ENCODE measurements at regions not wholly inside any gene's neighbourhood (a gene's known extent, or its start where the extent isn't known, plus 50 kb on each side); places are given as distances from the start of the nearest gene placed in this dataset.

DNA sequence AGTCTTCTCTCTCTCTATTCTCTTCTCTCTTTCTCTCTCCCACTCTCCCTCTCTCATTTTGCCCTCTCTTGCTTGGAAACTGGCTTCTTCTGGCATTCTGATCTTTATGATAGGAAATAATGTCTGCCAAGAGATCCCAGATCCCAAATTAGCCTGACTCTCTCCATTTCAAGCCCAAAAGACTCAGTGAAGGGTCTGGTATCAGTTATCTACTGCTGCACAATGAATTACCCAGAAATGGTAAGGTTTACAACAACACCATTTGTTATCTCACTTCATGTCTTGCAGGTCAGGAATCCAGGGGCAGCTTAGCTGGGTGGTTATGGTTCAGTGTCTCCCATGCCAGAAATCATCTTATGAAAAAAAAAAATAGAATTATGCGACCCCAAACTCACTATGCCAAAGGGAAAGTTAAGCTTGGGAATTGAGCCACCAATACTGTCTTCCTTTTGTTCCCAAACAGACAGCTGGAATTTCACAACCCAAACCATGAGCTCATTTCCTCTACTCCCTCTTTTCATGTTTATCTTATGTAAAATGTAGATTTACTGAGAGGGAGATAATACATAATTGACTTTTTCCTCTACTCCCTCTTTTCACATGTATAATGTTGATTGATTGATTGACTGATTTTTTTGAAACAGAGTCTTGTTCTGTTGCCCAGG is 67.8 kb upstream of the FICD start:
- TF ChIP-seq YY1 (IDR thresholded peaks at IDR 0.05; ENCODE audit: insufficient read depth, insufficient read length) (no peak), ZNF274 (IDR thresholded peaks at IDR 0.05; ENCODE audit: low read depth, low read length) (no peak)
